Prostate gland (tissue), 2 donors: ENCODE measurements at regions not wholly inside any gene's neighbourhood (a gene's known extent, or its start where the extent isn't known, plus 50 kb on each side); places are given as distances from the start of the nearest gene placed in this dataset.

Experiments used
- CTCF ChIP-seq, 4 experiments: fragments of 200-600 bp in 2 of 4; fragments of 450-650 bp in 2 of 4; sonication (generic) in 2 of 4; IDR thresholded peaks; 1 replicate in 3 of 4; 2 replicates in 1 of 4; pipeline ENCODE4 v1.5.1; 2016 to 2019; ENCODE audit warnings: antibody characterized with exemption in 4 of 4, mild to moderate bottlenecking in 2 of 4, moderate library complexity in 2 of 4
- POLR2A ChIP-seq: fragments of 450-650 bp; IDR thresholded peaks from one replicate; pipeline ENCODE4 v1.6.1; 2016; ENCODE audit warnings: antibody characterized with exemption, mild to moderate bottlenecking
- POLR2AphosphoS5 ChIP-seq: sonication (generic); formaldehyde crosslinking; IDR thresholded peaks from one replicate; pipeline ENCODE4 v1.6.1; 2017; ENCODE audit warnings: antibody characterized with exemption

DNA sequence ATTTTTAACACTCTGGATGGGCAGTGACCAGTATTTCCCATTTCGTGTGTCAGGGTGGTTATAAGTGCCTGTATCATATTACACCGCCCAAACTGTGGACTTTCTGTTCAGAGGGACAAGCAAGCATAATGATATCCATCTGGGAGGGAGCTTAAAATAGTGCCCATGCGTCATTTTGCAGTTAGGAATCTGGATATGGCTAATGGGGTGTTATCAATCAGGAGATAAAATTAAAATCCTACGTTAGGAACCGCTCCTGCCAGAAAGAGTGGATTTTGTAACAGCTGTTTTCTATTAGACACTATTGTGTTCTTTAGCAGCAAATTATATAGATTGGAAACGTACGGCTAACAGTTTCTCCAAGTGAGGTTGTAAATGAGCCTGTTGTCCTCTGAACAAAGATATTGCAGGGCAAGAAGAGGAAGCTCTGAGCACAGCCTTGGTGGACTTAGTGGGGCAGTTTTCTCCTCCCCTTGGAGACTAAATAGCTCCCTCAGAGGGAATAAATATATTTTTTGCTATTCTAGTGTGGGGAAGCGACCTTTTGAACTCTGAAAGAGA is 160.4 kb downstream of the SPATA31D1 start:
- TF ChIP-seq POLR2A (no peak), CTCF (IDR thresholded peaks at IDR 0.05) (no peak), POLR2AphosphoS5 (no peak)
